HG03039 (cell line): ENCODE measurements at regions not wholly inside any gene's neighbourhood (a gene's known extent, or its start where the extent isn't known, plus 50 kb on each side); places are given as distances from the start of the nearest gene placed in this dataset.
"Not testable (repeated sequence)": the region's sequence is repeated elsewhere in the genome, so short reads cannot be mapped to it uniquely, and the experiment has no call there.

ENCODE experiments used
- ATAC-seq: cut with Tn5 transposase; IDR thresholded peaks from one replicate; pipeline ENCODE4 v1.9.1; 2021; ENCODE audit warnings: mild to moderate bottlenecking, moderate library complexity; ENCODE audit not compliant: unreplicated experiment

DNA sequence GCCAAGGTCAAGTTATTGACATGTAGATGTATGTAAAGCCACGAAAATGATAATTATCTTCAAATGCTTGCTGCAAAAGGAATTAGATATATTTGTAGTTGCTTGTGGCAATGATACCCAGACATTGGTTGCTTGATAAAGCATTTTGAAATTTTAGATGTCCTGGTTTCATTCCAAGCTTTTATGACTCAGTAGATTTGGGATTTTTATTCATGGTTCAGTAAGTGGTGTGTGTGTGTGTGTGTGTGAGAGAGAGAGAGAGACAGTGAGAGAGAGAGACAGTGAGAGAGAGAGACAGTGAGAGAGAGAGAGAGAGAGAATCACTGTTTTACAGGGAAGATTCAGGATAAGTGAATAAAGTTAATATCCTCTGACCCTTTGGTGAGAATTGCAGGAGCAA is 498.2 kb upstream of the C1orf87 start:
- ATAC-seq: no peak

DNA sequence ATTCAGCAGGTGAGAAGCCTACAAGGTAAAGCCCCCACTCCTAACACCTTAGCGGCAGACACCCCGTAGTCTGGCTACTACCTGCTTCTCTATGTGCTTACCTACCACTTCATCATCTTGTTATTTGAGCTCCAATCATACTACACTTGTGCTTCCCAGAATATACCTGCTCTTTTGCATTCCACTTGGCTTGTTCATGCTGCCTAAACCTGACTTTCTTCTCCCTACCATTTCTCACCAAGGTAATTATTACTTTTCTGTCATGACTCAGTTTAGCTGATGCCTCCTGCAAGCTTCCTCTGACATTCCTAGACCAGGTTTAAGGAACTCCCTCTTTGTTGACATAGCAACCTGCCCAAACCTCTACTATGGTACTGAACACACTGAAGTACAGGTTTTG is 495.6 kb upstream of the C1orf87 start:
- ATAC-seq: no peak

DNA sequence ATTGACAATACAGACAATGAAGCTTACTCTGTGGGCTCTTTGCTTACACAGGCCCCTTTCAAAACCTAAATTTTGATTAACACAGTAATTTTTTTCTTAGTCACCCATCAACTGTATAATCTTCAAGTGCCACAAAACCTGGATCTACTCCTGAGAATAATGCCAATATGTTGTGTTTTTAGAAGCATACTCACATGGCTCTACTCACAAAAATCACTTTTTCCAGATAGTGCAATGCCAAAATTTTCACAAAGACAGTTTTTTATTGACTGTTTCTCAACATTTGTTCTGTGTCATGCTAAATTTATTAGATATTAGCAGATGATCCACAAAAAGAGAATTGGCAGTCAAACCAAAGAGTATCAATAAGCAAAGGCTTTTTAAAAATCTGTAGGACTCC is 493.7 kb upstream of the C1orf87 start:
- ATAC-seq: no peak

DNA sequence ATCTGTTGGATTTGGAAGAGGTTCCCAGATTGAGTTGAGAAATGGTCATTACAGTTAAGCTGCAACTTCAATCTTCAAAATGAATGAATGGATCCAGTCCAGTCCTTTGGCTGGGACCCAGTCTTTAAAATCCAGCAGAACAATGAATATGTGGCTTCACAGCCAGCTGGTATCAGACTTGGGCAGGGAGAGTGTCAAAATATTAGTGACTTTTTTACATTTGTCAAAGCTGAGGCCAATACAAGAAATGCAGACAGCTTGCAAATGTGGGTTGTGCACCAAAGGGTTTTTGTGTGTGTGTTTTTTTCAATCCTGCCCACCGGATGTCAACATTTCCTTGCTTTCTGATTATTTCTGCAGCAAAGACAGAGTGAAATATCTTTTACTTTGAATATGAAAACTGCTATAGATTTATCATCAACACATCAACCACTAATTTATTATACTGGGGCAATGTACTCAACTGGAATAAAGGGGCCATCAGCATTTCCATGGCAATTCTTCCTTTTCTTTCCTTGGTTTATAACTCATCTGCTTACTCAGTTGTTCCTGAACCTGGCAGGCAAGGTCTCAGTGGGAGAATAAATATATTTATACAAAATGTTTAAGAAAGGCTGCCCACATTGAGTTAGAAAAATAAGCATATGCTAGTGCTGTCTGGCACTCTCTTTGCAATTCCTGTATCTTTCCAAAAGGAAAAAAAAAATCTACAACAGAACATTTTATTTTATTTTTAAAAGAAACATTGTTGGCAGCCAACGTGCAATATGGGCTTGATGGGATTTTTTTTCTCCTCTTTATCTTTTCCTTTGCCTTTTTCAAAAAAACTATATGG is 491.6 kb upstream of the C1orf87 start:
- ATAC-seq: no peak

DNA sequence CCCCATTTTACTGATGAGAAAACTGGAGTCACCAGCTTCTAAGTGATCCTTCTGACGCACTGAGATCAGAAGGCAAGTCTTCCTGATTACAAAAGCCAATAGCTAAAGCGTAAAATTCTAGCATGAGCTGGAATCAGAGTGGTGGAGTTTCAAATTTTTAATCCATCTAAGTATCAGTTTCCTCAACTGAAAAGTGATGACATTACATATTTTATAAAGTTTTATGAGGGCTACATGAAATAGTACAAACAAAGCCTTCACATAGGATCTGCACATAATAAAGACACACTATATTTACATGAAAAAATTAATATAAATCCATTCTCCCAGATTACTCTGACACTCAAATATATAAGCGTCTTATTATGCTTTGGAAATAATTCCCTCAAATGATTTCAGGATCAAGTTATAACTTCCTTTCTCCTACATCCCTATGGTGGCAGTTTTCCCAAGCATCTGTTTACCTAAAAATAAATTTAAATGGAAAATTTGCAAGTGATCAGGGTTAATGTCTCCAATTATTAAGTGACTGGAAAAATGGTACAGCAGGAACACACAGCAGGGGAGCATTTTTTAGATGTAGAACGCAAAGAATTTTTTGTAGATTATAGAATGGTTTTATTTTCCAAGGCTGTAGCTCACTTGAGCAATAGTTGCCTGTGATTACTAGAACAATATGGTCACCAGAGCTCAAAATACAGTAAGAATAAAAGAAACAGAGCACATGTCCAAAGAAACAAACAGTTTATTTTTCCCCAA is 490.4 kb upstream of the C1orf87 start:
- ATAC-seq: no peak

DNA sequence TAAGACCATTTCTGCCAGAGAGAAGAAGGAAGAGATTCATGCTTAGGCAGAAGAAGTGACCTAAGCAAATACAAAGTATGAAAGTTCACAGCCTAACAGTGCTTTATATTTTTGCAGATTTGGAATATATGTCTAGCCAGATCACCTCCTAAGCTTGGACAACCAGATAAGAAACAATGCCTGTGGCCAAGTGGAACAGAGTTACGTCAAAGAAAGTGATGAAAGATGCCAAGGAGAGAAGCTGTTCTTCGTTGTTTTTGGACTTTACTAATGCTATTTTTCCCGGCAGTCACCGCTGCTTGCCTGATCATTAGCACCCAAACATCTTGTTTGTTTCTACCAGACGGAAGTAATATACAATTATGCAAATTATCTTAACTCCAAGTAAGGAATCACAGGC is 489.2 kb upstream of the C1orf87 start:
- no peak for ATAC-seq

DNA sequence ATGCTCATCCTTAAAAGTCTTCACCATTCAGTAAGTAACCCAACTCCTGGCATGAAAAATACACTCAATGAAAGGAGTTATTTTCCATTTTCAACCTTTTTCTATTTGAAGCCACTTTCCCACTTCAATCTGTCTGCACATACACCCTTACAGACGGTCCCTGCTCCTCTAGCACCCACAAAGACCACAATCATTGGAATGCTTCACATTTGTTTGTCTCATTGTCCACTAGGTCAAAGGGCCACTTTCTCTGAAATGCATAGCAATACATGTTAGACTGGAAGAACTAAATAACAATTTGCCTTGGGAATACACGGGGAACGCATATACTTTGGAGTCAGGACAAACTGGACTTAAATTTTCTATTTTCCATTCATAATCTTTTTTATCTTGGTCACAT is 487.1 kb upstream of the C1orf87 start:
- ATAC-seq: no peak

DNA sequence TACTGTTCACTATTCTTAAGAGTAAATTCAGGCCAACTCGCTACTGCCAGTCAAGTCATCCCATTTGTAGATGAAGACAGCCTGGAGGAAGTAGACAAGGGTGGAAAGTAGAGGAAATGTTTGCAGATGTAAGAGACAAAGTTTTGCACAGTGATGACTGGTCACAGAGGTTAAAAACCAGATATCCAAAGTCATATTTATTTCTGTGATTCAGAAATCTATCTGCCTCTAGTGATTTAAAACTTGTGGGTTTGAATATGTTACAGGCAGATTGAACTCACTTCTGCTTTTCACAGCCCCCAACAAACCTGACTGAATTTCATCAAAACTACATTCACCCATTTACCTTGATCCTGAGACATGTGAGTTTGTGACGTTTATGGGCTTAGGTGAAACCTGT is 484.7 kb upstream of the C1orf87 start:
- no peak for ATAC-seq

DNA sequence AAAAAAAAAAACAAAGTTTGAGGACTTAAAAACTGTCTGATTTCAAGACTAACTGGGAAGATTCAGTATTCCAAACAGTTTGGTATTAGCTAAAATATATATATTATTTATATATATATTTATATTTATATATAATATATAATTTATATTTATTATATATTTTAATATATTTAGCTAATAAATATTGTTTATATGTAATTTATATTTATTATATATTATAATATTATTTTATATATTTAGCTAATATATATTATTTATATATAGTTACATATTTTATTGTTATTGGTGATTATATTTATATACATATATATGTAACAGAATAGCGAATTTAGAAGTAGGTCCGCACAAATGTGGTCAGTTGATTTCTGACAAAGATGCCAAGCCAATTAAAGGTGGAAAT is 480.2 kb upstream of the C1orf87 start:
- no peak for ATAC-seq

DNA sequence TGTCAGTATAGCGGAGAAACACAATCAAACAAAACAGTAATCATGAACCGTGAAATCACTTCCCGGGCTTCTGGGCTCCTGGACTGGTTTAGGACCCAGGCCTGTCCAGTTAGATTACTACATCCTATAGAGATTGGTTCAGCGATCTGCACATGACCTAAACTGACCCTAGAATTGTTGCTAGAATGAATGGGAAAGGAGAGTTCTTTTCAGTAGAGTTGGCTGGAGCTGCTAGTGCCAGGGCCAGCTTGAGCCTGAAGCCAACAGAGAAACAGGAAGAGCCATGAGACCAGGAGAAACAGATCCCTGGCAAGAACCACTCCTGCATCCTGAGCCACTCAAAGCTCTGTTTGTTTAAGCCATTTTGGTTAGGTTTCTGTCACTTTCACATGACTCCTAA is 474.3 kb upstream of the C1orf87 start:
- no peak for ATAC-seq

DNA sequence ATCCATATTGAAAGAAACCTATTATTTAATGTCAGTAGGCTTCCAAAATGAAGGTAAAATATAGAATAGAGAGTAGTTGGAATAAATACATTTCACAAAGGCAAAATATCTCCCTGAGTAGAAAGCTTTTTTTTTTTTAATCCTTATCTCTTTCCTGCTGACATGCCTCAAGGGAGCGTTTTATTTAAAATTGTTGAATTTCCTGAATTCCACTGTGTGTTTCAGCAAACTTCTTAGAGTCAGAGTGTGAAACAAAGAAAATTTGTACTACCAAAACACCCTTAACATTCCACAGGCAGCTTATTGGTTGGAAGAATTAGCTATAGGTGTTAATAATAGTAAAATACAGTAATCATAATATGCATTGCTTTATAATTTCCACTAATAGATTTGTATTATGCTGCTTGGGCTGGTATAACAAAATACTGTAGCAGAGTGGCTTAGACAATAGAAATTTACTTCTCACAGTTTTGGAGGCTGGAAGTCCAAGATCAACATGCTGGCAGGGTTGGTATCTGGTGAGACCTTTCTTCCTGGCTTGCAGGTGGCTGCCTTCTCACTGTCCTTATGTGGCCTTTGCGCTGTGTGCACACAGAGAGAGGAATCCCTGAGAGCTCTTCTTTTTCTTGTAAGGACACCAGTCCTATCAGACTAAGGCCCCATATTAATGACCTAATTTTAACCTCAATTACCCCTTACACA is 468.4 kb upstream of the C1orf87 start:
- ATAC-seq: no peak

DNA sequence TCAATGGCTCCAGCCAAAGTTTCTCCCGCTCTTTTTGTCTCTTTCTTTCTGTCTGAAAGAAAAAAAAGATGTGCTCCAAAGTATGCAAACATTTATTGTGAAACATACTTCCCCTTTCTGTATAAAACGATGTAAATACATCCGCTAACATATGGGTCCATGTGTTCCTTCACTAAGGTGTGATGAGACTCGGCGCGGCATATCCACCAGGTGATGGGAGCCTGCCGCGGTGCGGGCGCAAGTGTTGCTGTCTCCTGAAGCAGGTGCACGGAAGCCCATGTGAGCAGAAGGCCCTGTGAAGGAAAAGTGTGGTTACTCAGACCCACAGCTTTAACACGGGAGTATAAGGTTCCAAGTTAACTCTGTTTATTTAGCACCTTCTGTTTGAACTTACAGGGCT is 466.6 kb upstream of the C1orf87 start:
- no peak for ATAC-seq

DNA sequence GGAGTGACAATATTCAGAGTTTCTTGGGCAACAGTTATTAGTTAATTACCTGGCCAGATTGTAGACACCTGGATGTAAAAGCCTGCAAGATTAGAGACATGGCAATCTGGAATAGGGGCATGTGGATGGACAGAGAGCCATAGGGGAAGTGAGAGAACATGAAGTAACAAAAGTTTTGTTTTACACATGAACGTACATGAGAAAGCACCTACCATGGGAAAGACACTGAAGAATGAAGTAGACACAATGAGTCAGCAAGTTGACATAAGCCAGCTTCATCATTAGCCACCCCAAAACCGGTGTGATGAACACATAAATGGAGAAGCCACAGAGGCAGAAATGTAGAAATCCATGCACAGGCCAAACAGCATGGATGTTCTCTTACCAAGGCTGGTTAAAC is 462.1 kb upstream of the C1orf87 start:
- ATAC-seq: no peak

DNA sequence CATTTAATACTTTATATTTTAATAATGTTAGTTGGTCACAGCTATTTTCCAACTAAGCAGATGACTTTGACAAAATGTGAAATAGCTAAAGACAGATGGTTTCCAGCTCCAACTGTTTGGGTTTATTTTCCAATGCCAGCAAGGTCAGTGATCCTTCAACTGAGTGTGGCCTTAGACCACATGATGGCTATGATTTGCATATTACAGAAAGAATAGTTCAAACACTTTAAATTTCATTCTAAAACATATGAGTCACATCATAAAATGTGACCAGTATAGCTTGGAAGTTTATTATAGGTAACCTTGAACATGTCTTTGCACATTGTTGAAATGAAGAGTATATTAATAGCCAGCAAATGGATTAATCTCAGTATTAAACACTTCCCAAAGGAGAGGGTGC is 454.0 kb upstream of the C1orf87 start:
- no peak for ATAC-seq

DNA sequence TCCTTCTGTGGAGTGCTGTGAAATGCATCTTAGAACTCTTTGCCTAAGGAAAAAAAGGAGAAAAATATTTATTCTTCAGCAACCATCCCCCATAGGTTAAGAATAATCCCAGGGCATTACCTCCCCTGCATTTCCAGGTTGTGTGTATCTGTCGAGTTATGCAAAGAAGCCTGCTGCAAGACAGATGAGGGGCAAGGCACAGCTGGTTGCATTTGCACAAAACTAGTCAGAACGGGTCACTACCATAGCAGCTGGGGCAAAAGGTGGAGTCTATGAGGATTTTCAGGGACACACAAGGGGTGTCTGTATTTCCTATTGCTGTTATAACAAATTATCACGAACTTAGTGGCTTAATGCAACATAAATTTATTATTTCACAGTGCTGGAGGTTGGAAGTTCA is 443.4 kb upstream of the C1orf87 start:
- ATAC-seq: no peak

DNA sequence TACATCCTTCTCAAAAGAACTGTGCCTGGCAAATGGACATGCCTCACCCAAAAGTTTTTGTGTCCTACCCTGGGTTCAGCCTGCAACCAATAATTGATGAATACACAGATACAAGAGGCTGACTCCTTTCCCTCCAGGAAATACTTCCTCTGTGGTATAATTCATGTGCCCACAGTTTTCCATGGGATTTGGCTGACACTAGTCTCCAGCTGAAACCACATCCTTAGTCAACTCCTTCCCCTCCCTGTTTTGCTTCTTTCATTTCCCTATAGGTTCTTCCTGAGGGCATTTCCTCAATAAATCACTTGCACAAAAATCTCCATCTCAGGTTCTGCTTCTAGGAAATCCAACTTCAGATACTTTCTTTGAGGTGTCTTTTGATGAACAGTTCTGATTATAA is 436.6 kb upstream of the C1orf87 start:
- ATAC-seq: no peak

DNA sequence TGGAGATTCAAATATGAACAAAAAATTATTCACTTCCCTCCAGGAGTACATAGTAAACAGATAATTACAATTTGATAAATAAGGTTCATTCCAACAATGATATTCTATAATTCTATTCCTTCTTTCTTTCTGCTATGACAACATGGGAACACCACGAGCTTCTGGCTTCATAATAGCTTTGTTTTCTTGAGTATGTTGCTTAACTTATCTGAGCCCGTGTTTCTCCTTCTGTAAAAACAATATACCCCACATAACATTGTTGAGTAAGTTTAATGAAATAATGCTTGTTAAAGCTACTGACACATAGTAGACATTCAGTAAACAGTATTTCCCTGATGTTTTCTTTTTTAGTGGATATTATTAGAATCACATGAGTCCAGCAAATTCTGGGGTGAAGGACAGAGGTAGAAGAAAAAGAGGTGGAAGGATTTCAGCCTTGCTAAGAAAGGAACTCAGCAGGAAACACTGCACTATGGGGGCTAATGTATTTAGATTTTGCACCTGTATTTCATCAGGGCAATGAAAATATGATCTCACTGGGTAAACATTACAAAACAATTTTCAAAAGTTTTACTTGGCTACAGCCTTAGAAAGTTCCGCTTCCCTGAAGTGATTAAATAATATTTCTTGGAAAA is 430.8 kb upstream of the C1orf87 start:
- ATAC-seq: no peak

DNA sequence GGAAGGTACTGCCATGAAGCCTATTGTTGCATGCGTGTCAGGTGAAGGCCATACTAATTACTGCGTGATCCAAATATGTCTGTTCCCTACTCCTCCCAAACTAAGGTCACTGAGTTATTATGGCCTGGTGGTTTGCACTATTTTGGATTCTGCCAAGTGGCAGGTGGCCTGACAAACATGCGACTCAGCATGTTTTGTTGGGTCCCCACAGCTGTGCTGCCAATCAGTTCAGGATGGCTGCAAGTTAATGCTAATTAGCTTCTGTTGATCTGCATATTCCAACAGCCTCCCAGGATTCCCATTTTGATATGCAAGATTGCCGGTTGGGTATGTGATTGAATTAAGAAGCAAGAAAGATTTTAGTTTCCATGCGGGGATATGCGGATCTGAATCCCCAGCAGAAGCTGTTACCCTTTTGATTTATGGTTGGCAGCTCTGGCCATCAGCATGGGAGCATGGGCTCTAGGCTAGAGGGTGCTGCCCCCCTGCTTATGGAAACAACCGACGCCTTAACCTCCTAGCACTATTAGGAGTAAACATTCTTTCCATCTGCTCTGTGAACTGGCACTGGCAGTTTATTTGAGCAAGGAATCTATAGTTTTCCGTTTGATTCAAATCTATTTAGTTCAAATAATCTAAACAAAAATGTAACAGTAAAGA is 429.8 kb upstream of the C1orf87 start:
- ATAC-seq: no peak

DNA sequence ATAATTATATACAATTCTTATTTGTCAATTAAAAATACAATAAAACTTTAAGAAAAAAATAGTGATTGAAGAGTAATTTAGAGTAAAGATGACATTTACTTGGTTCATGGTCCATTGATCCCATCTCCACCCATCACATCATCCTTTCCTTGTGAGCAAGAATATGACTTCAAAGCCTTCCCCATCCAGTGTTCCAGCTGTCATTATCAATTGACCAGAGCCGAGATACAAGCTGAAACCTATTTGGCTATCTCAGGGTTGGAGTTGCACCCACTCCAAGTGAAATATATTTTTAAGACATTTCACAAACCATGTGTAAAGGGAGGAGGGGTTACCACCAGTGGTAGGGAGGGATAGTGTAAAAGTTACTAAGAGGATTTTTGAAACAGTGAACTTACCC is 428.9 kb upstream of the C1orf87 start:
- no peak for ATAC-seq

DNA sequence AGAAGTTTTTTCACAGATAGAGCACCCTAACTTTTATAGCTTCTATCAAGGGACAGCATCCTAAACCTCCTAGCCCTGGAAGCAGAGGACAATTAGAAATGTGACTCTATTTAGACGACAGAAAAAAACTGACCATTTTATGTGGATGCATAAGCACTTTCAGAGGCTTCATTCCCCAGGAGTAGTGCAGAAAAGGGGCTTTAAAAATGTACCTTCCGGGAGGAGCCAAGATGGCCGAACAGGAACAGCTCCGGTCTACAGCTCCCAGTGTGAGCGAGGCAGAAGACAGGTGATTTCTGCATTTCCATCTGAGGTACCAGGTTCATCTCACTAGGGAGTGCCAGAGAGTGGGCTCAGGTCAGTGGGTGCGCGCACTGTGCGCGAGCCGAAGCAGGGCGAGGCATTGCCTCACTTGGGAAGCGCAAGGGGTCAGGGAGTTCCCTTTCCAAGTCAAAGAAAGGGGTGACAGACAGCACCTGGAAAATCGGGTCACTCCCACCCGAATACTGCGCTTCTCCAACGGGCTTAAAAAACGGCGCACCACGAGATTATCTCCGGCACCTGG is 416.4 kb upstream of the C1orf87 start:
- not testable (repeated sequence) for ATAC-seq

DNA sequence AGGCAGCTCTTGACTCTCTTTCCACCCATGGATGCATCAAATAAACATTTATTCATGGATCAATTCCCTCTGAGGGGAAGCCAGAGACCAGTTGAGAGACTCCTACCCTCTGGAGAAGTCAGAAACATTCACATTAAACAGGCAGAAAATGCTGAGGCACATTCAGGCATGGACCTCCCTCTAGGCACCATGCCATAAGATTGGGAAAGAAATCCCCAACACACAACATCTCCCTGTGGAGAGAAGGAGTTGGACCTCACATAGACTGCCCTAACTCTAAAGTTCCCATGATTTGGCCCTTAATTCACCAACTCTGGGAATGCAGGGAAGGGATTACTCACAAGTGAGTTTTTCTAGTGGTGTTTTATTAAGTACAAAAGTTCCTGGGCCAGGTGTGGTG is 415.3 kb upstream of the C1orf87 start:
- ATAC-seq: no peak
